ENCODE measurements at regions not wholly inside any gene's neighbourhood (a gene's known extent, or its start where the extent isn't known, plus 50 kb on each side); places are given as distances from the start of the nearest gene placed in this dataset.

- peak; percentile 76 for DNase-seq (ENCODE audit: low read depth)
Observed at GRCh38 chrX:3257471-3257870, 89.0 kb downstream of the MXRA5 start.

GRCh38 chrX:3256868-3257267 lies 89.6 kb downstream of the MXRA5 start:
- peak; percentile 36 for DNase-seq (ENCODE audit: low read depth)

- DNase-seq (ENCODE audit: low read depth) = peak; percentile 29
Observed at GRCh38 chrX:3252744-3253143, 93.7 kb downstream of the MXRA5 start.

- DNase-seq (ENCODE audit: low read depth) = no peak
Observed at GRCh38 chrX:3250966-3251365, 95.5 kb downstream of the MXRA5 start.

- DNase-seq (ENCODE audit: low read depth) = peak; percentile 60
Observed at GRCh38 chrX:3244955-3245354, 101.5 kb downstream of the MXRA5 start.

- peak; percentile 83 for DNase-seq (ENCODE audit: low read depth)
Observed at GRCh38 chrX:3244203-3244743, 102.2 kb downstream of the MXRA5 start.

- DNase-seq (ENCODE audit: low read depth) = no peak
Observed at GRCh38 chrX:3232262-3232923, 114.1 kb downstream of the MXRA5 start.

- DNase-seq (ENCODE audit: low read depth) = peak; percentile 39
Observed at GRCh38 chrX:3231766-3232165, 114.7 kb downstream of the MXRA5 start.

- DNase-seq (ENCODE audit: low read depth) = no peak
Observed at GRCh38 chrX:3230496-3230895, 116.0 kb downstream of the MXRA5 start.

- no peak for DNase-seq (ENCODE audit: low read depth)
Observed at GRCh38 chrX:3227526-3227925, 118.9 kb downstream of the MXRA5 start.

- no peak for DNase-seq (ENCODE audit: low read depth)
Observed at GRCh38 chrX:3226087-3226486, 120.4 kb downstream of the MXRA5 start.

GRCh38 chrX:3221643-3222042 lies 124.8 kb downstream of the MXRA5 start:
- DNase-seq (ENCODE audit: low read depth) = peak; percentile 25

- DNase-seq (ENCODE audit: low read depth) = no peak
Observed at GRCh38 chrX:3219667-3220066, 126.8 kb downstream of the MXRA5 start.

- DNase-seq (ENCODE audit: low read depth) = no peak
Observed at GRCh38 chrX:3219231-3219630, 127.2 kb downstream of the MXRA5 start.

GRCh38 chrX:3218442-3218841 lies 128.0 kb downstream of the MXRA5 start:
- no peak for DNase-seq (ENCODE audit: low read depth)

GRCh38 chrX:3216581-3217180 lies 129.8 kb downstream of the MXRA5 start:
- no peak for DNase-seq (ENCODE audit: low read depth)

- no peak for DNase-seq (ENCODE audit: low read depth)
Observed at GRCh38 chrX:3215249-3215648, 131.2 kb downstream of the MXRA5 start.

GRCh38 chrX:3206314-3206713 lies 140.1 kb downstream of the MXRA5 start:
- DNase-seq (ENCODE audit: low read depth) = no peak

- DNase-seq (ENCODE audit: low read depth) = no peak
Observed at GRCh38 chrX:3204606-3205005, 141.8 kb downstream of the MXRA5 start.

GRCh38 chrX:3195845-3196244 lies 150.6 kb downstream of the MXRA5 start:
- DNase-seq (ENCODE audit: low read depth) = no peak

GRCh38 chrX:3192835-3193234 lies 151.6 kb downstream of the ARSF start:
- DNase-seq (ENCODE audit: low read depth) = no peak

- DNase-seq (ENCODE audit: low read depth) = peak; percentile 59
Observed at GRCh38 chrX:3191796-3192195, 150.5 kb downstream of the ARSF start.

GRCh38 chrX:3191201-3191600 lies 149.9 kb downstream of the ARSF start:
- peak; percentile 41 for DNase-seq (ENCODE audit: low read depth)
